HCT116 (cell line): ENCODE measurements at regions not wholly inside any gene's neighbourhood (a gene's known extent, or its start where the extent isn't known, plus 50 kb on each side); places are given as distances from the start of the nearest gene placed in this dataset.
A peak's percentile ranks its signal among the peaks of the same experiment; 100 is the strongest.

ENCODE experiments used
- ATAC-seq: fragments of 200-7000 bp; cut with Tn5 transposase; 2 replicates; pipeline ENCODE4 v1.9.1; 2020; ENCODE audit warnings: mild to moderate bottlenecking, moderate library complexity
- BruUV-seq: library from RNA; stranded (reverse); fragments of 400-500 nt; replicated peaks from 2 replicates; lab custom pipeline; 2021; lab: Mats Ljungman, UMichigan
- CTCF ChIA-PET: fragments of 300-600 bp; sonication (Branson Sonifier 250); formaldehyde crosslinking; loops from one replicate; lab custom pipeline; 2021; ENCODE audit warnings: antibody characterized with exemption; lab: Charles Lee
- POLR2A ChIA-PET: fragments of 300-600, 350-600 bp; sonication (Branson Sonifier 250); formaldehyde crosslinking; loops from one replicate; lab custom pipeline; 2021; ENCODE audit warnings: antibody characterized with exemption; lab: Charles Lee
- RAD21 ChIA-PET, 2 experiments: fragments of 300-600 bp; sonication (Branson Sonifier 250); formaldehyde crosslinking; loops; one replicate each; lab custom pipeline; 2023; ENCODE audit warnings: low total read pairs in 2 of 2; ENCODE audit not compliant: uncharacterized antibody in 2 of 2, unreplicated experiment in 2 of 2, low non-redundant PET in 1 of 2; lab: Charles Lee
- DNase-seq: peaks from one replicate; pipeline ENCODE4 v3.0.0-alpha.2; 2010; ENCODE audit warnings: low read depth, low spot score
- H2AFZ ChIP-seq: fragments of 200-600 bp; shearing (Covaris generic), sonication (generic); 2 replicates; pipeline ENCODE4 v1.6.1; 2017; ENCODE audit warnings: low read depth, mixed run types, mixed read lengths, antibody characterized with exemption, low read length; ENCODE audit not compliant: poor library complexity, severe bottlenecking
- H3K27ac ChIP-seq: 2 replicates; pipeline ENCODE4 v1.5.1; 2012; ENCODE audit warnings: low read depth, low read length
- H3K27me3 ChIP-seq: fragments of 200-600 bp; sonication (generic); 2 replicates; pipeline ENCODE4 v1.6.1; 2016; ENCODE audit warnings: mixed run types, low read length, mixed read lengths; ENCODE audit not compliant: insufficient read depth
- H3K36me3 ChIP-seq, 2 experiments: fragments of 200-500 bp in 1 of 2; fragments of 200-600 bp in 1 of 2; sonication (Bioruptor generic) in 1 of 2; sonication (generic) in 1 of 2; 2 replicates each; pipeline versions ENCODE4 v1.5.1 to v1.6.1; 2014 to 2016; ENCODE audit warnings: low read length in 2 of 2, inconsistent platforms in 1 of 2, mixed read lengths in 1 of 2, mixed run types in 1 of 2; ENCODE audit not compliant: insufficient read depth in 2 of 2, control insufficient read depth in 1 of 2
- H3K4me1 ChIP-seq, 2 experiments: fragments of 200-600 bp in 1 of 2; sonication (generic) in 1 of 2; 2 replicates each; pipeline versions ENCODE4 v1.5.1 to v1.6.1; 2012 to 2017; ENCODE audit warnings: low read length in 2 of 2, inconsistent platforms in 1 of 2, mild to moderate bottlenecking in 1 of 2, mixed read lengths in 1 of 2, mixed run types in 1 of 2, moderate library complexity in 1 of 2; ENCODE audit not compliant: insufficient read depth in 2 of 2, control insufficient read depth in 1 of 2
- H3K4me2 ChIP-seq: fragments of 200-600 bp; sonication (generic); 2 replicates; pipeline ENCODE4 v1.6.1; 2017; ENCODE audit warnings: mixed run types, low read length, mixed read lengths
- H3K4me3 ChIP-seq, 2 experiments: fragments of 200-600 bp in 1 of 2; sonication (generic) in 1 of 2; replicated peaks in 1 of 2; 2 replicates each; pipeline ENCODE4 v1.5.1; 2011 to 2016; ENCODE audit warnings: low read length in 2 of 2, control low read depth in 1 of 2, low read depth in 1 of 2, mild to moderate bottlenecking in 1 of 2, mixed read lengths in 1 of 2, mixed run types in 1 of 2
- H3K79me2 ChIP-seq: fragments of 200-600 bp; sonication (generic); 2 replicates; pipeline ENCODE4 v1.6.1; 2017; ENCODE audit warnings: mild to moderate bottlenecking, mixed run types, low read length, moderate library complexity, mixed read lengths; ENCODE audit not compliant: insufficient read depth
- H3K9ac ChIP-seq: fragments of 200-600 bp; sonication (generic); 2 replicates; pipeline ENCODE4 v1.6.1; 2016; ENCODE audit warnings: low read length, mixed read lengths
- H3K9me2 ChIP-seq: fragments of 200-600 bp; sonication (generic), shearing (Covaris generic); 2 replicates; pipeline ENCODE4 v1.6.1; 2017; ENCODE audit warnings: mixed run types, mild to moderate bottlenecking, moderate library complexity; ENCODE audit not compliant: insufficient read depth
- H3K9me3 ChIP-seq, 2 experiments: fragments of 200-500 bp in 1 of 2; fragments of 200-600 bp in 1 of 2; sonication (Bioruptor generic) in 1 of 2; sonication (generic) in 1 of 2; 2 replicates each; pipeline ENCODE4 v1.6.1; 2014 to 2017; ENCODE audit warnings: low read length in 2 of 2, mixed read lengths in 2 of 2, inconsistent platforms in 1 of 2, low read depth in 1 of 2, mild to moderate bottlenecking in 1 of 2, mixed run types in 1 of 2, moderate library complexity in 1 of 2; ENCODE audit not compliant: control insufficient read depth in 1 of 2, insufficient read depth in 1 of 2
- H4K20me1 ChIP-seq: fragments of 200-600 bp; sonication (generic), shearing (Covaris generic); 2 replicates; pipeline ENCODE4 v1.6.1; 2017; ENCODE audit warnings: mixed run types, mild to moderate bottlenecking, moderate library complexity; ENCODE audit not compliant: insufficient read depth
- CEBPB ChIP-seq: IDR thresholded peaks from 2 replicates; pipeline ENCODE4 v1.6.1; 2012; ENCODE audit warnings: low read depth
- CTCF ChIP-seq, 3 experiments: fragments of 200-600 bp in 1 of 3; sonication (generic) in 1 of 3; IDR thresholded peaks in 2 of 3; conservative IDR thresholded peaks in 1 of 3; 2 replicates each; pipeline ENCODE4 v1.5.1; 2012 to 2017; ENCODE audit warnings: low read depth in 2 of 3, low read length in 2 of 3, antibody characterized with exemption in 1 of 3, borderline replicate concordance in 1 of 3, control low read depth in 1 of 3, mild to moderate bottlenecking in 1 of 3, mixed read lengths in 1 of 3, mixed run types in 1 of 3, moderate library complexity in 1 of 3; ENCODE audit not compliant: insufficient read depth in 1 of 3
- EZH2 ChIP-seq: fragments of 200-600 bp; sonication (generic); IDR thresholded peaks from 2 replicates; pipeline ENCODE4 v1.6.1; 2017; ENCODE audit warnings: antibody characterized with exemption, mixed run types
- JUND ChIP-seq: IDR thresholded peaks from 2 replicates; pipeline ENCODE4 v1.6.1; 2012
- POLR2A ChIP-seq: IDR thresholded peaks from 2 replicates; pipeline ENCODE4 v1.7.0; 2011; ENCODE audit warnings: borderline replicate concordance; ENCODE audit not compliant: insufficient read depth, insufficient read length; ENCODE audit errors: extremely low read depth
- POLR2AphosphoS5 ChIP-seq: IDR thresholded peaks from 2 replicates; pipeline ENCODE4 v1.6.1; 2011; ENCODE audit warnings: mild to moderate bottlenecking, low read depth, low read length, moderate library complexity
- RAD21 ChIP-seq: IDR thresholded peaks from 2 replicates; pipeline ENCODE4 v1.6.1; 2012; ENCODE audit warnings: low read depth, mild to moderate bottlenecking
- SIN3A ChIP-seq: IDR thresholded peaks from 2 replicates; pipeline ENCODE4 v1.6.1; 2012; ENCODE audit warnings: low read depth
- SP1 ChIP-seq: IDR thresholded peaks from 2 replicates; pipeline ENCODE4 v1.6.1; 2012; ENCODE audit warnings: low read depth
- TCF7L2 ChIP-seq: IDR thresholded peaks from 2 replicates; pipeline ENCODE4 v1.7.0; 2011; ENCODE audit warnings: borderline replicate concordance, inconsistent platforms; ENCODE audit not compliant: insufficient read depth, insufficient read length; ENCODE audit errors: extremely low read depth
- YY1 ChIP-seq: IDR thresholded peaks from 2 replicates; pipeline ENCODE4 v1.6.1; 2011; ENCODE audit warnings: low read length, low read depth, moderate library complexity, mild to moderate bottlenecking; ENCODE audit not compliant: insufficient replicate concordance; ENCODE audit errors: extremely low read depth
- ZBTB33 ChIP-seq: IDR thresholded peaks from 2 replicates; pipeline ENCODE4 v1.6.1; 2011; ENCODE audit warnings: mild to moderate bottlenecking, low read length, moderate library complexity; ENCODE audit not compliant: insufficient replicate concordance; ENCODE audit errors: extremely low read depth
- ZFX ChIP-seq: fragments of 450-650 bp; IDR thresholded peaks from 2 replicates; pipeline ENCODE4 v1.6.1; 2017
- intact Hi-C: fragments of 100-400 bp; cut with micrococcal nuclease; formaldehyde crosslinking; loops from 2 replicates; pipeline ENCODE4 v1.10.0; 2022
- TF ChIP-seq, protein P1 (sequence below): IDR thresholded peaks from 2 replicates; pipeline ENCODE4 v1.6.1; 2012

- Histone ChIP-seq H3K9me2 (no peaks in the 10 kb centered on the region), H3K36me3 (no peaks in the 10 kb centered on the region), H2AFZ (no peak overlapping the region), H3K79me2 (no peaks in the 10 kb centered on the region)
- BruUV-seq, result no TSS peak
- intact Hi-C loops, result no loop called here
- CTCF ChIA-PET, result no interaction called here
- TF ChIP-seq ZFX (no peak), JUND (0 out of 2 replicates have a peak, but pooled peaks have one; percentile 17), ZBTB33 (no peak), SIN3A (no peak), SP1 (no peak)
- TF ChIP-seq, protein P1, sequence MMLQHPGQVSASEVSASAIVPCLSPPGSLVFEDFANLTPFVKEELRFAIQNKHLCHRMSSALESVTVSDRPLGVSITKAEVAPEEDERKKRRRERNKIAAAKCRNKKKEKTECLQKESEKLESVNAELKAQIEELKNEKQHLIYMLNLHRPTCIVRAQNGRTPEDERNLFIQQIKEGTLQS, result no peak
- TF ChIP-seq, all 23 proteins: peak for 1
- H3K9ac ChIP-seq, result no peak overlapping the region
- H3K4me1 ChIP-seq, result peaks cover 0 to 22% of the 10 kb centered on the region in 2 experiments; a peak in 2 of 4 replicates
- ChIA-PET POLR2A (no interaction called here), RAD21 (no interaction called here)
- no peak overlapping the region for H3K4me3 ChIP-seq
- H3K27ac ChIP-seq, result no peak overlapping the region
- 0 out of 2 replicates have a peak overlapping the region, but pooled peaks have one; percentile 1 for H3K4me2 ChIP-seq
- DNase-seq (peak; percentile 46), ATAC-seq (peak; percentile 54)
- H3K27me3 ChIP-seq, result no peaks in the 10 kb centered on the region
- no peaks in the 10 kb centered on the region for H4K20me1 ChIP-seq
- no peaks in the 10 kb centered on the region for H3K9me3 ChIP-seq
Measured at GRCh38 chr1:87224201-87224600, 104.5 kb upstream of the LMO4 start.

DNA sequence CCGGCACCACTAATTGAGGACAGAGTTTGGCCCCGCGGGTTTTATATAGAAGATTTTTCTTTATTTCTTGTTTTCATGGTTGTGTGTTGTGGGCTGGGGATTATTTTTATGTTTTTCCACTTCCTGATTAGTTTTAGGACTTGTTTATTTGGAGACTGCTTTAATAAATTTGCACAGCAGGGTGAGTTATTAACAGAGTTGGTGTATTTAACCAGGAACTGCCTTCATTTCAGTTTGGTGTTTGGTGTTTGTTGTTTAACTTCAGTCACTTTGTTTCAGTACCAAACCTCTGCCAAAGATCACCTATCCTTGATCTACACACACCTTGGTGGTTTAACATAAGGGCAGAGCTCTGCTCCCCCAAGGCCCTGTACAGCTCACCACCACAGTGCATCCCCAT, 103.5 kb upstream of the LMO4 start:
- no peak overlapping the region for H3K27ac ChIP-seq

More for the DNA sequence above, 103.5 kb upstream of the LMO4 start:
- Histone ChIP-seq H3K9ac (no peak overlapping the region), H3K4me2 (no peak overlapping the region), H3K9me2 (no peaks in the 10 kb centered on the region), H2AFZ (no peak overlapping the region), H3K4me3 (no peak overlapping the region), H4K20me1 (no peaks in the 10 kb centered on the region), H3K27me3 (no peaks in the 10 kb centered on the region), H3K4me1 (peaks cover 0 to 22% of the 10 kb centered on the region in 2 experiments; a peak in 2 of 4 replicates), H3K9me3 (no peaks in the 10 kb centered on the region), H3K36me3 (no peaks in the 10 kb centered on the region)
- intact Hi-C loops, result no loop called here
- POLR2A ChIA-PET, result no interaction called here
- RAD21 ChIA-PET, result no interaction called here
- CTCF ChIA-PET, result no interaction called here
- ATAC-seq, result no peak
- no peak for DNase-seq
- no TSS peak for BruUV-seq
- TF ChIP-seq CTCF (IDR thresholded peaks at IDR 0.05 in 2 of 3, conservative IDR thresholded peaks at IDR 0.05 in 1 of 3; ENCODE audit: borderline replicate concordance in 1 of 3, insufficient read depth in 1 of 3, low read depth in 2 of 3, low read length in 2 of 3), result no peak
- no peak for TF ChIP-seq RAD21
- TF ChIP-seq, protein P1, result no peak
- TF ChIP-seq POLR2AphosphoS5, result no peak
- TF ChIP-seq POLR2A, result no peak
- no peak for TF ChIP-seq SP1
- TF ChIP-seq YY1, result no peak
- no peak for TF ChIP-seq EZH2
- TF ChIP-seq TCF7L2, result no peak
- no peak for TF ChIP-seq CEBPB
- TF ChIP-seq, all 23 proteins: peak for 0
- no peaks in the 10 kb centered on the region for H3K79me2 ChIP-seq
